GM18502 (cell line): ENCODE measurements at regions not wholly inside any gene's neighbourhood (a gene's known extent, or its start where the extent isn't known, plus 50 kb on each side); places are given as distances from the start of the nearest gene placed in this dataset.
"Not testable (repeated sequence)": the region's sequence is repeated elsewhere in the genome, so short reads cannot be mapped to it uniquely, and the experiment has no call there.

Source experiments
- ATAC-seq: cut with Tn5 transposase; IDR thresholded peaks from one replicate; pipeline ENCODE4 v1.9.1; 2021; ENCODE audit warnings: mild to moderate bottlenecking; ENCODE audit not compliant: unreplicated experiment, poor library complexity

- no peak for ATAC-seq
These were observed 181.8 kb downstream of the USP46 start for GRCh38 chr4:52477191-52477780.

- ATAC-seq = no peak
These were observed 175.8 kb downstream of the USP46 start for GRCh38 chr4:52483186-52483890.

GRCh38 chr4:52507774-52508173 lies 151.3 kb downstream of the USP46 start:
- ATAC-seq = no peak

GRCh38 chr4:52510939-52511565 lies 148.0 kb downstream of the USP46 start:
- ATAC-seq = no peak

GRCh38 chr4:52511825-52512224 lies 147.3 kb downstream of the USP46 start:
- no peak for ATAC-seq

- no peak for ATAC-seq
These were observed 146.8 kb downstream of the USP46 start for GRCh38 chr4:52512291-52512690.

- ATAC-seq = not testable (repeated sequence)
These were observed 137.0 kb downstream of the USP46 start for GRCh38 chr4:52522093-52522492.

GRCh38 chr4:52529983-52530382 lies 129.1 kb downstream of the USP46 start:
- no peak for ATAC-seq

- ATAC-seq = no peak
These were observed 123.3 kb downstream of the USP46 start for GRCh38 chr4:52535793-52536192.
